Effector memory CD8-positive, alpha-beta T cell (primary cell): ENCODE measurements at regions not wholly inside any gene's neighbourhood (a gene's known extent, or its start where the extent isn't known, plus 50 kb on each side); places are given as distances from the start of the nearest gene placed in this dataset.
A peak's percentile ranks its signal among the peaks of the same experiment; 100 is the strongest.
"Not testable (repeated sequence)": the region's sequence is repeated elsewhere in the genome, so short reads cannot be mapped to it uniquely, and the experiment has no call there.

Source experiments
- ATAC-seq: fragments of 150-1000 bp; cut with Tn5 transposase; replicated peaks from 2 replicates; pipeline ENCODE4 v1.10.0; 2021; ENCODE audit warnings: mild to moderate bottlenecking, moderate library complexity
- DNase-seq, 3 experiments: peaks; one replicate each; pipeline ENCODE4 v3.0.0; 2021
- H3K27ac Mint-ChIP-seq, 2 donors: one replicate each; pipeline ENCODE4 v1.8.0; 2022; ENCODE audit warnings: mild to moderate bottlenecking in 2 of 2, mixed read lengths in 2 of 2, moderate library complexity in 2 of 2
- H3K27me3 Mint-ChIP-seq, 2 donors: one replicate each; pipeline ENCODE4 v1.8.0; 2022; ENCODE audit warnings: mixed read lengths in 2 of 2
- H3K36me3 Mint-ChIP-seq: one replicate; pipeline ENCODE4 v1.8.0; 2022; ENCODE audit warnings: mild to moderate bottlenecking, moderate library complexity, mixed read lengths; ENCODE audit not compliant: insufficient read depth
- H3K4me1 Mint-ChIP-seq, 2 donors: one replicate each; pipeline ENCODE4 v1.8.0; 2022; ENCODE audit warnings: low read depth in 2 of 2, mixed read lengths in 2 of 2
- H3K4me3 Mint-ChIP-seq, 2 donors: one replicate each; pipeline ENCODE4 v1.8.0; 2022; ENCODE audit warnings: mild to moderate bottlenecking in 2 of 2, mixed read lengths in 2 of 2, moderate library complexity in 2 of 2
- H3K9me3 Mint-ChIP-seq, 2 donors: one replicate each; pipeline ENCODE4 v1.8.0; 2022; ENCODE audit warnings: mixed read lengths in 2 of 2

- DNase-seq (no peak), ATAC-seq (no peak)
- peaks cover 6% of the 10 kb centered on the region for H3K36me3 Mint-ChIP-seq
- peaks cover 24 to 33% of the 10 kb centered on the region in 2 donors for H3K4me1 Mint-ChIP-seq
- H3K27me3 Mint-ChIP-seq: no peaks in the 10 kb centered on the region
- H3K27ac Mint-ChIP-seq: peak overlapping the region in 1 of 2 donors; percentile 97
- no peak overlapping the region for H3K4me3 Mint-ChIP-seq
- no peaks in the 10 kb centered on the region for H3K9me3 Mint-ChIP-seq
Observed at GRCh38 chr4:38523054-38523453, 140.9 kb upstream of the KLF3 start.

- DNase-seq: peak; percentile 23 to 30 (median 29)
- H3K4me1 Mint-ChIP-seq: peaks cover 24 to 33% of the 10 kb centered on the region in 2 donors
- H3K27me3 Mint-ChIP-seq: no peaks in the 10 kb centered on the region
Observed at GRCh38 chr4:38523524-38524448, 140.2 kb upstream of the KLF3 start.

GRCh38 chr4:38526412-38526811 is 137.6 kb upstream of the KLF3 start:
- H3K27me3 Mint-ChIP-seq: no peaks in the 10 kb centered on the region
- peaks cover 5% of the 10 kb centered on the region for H3K36me3 Mint-ChIP-seq
- peaks cover 31 to 47% of the 10 kb centered on the region in 2 donors for H3K4me1 Mint-ChIP-seq
- ATAC-seq (no peak), DNase-seq (no peak)
- peak overlapping the region in 1 of 2 donors; percentile 44 for H3K27ac Mint-ChIP-seq
- no peaks in the 10 kb centered on the region for H3K9me3 Mint-ChIP-seq
- no peak overlapping the region for H3K4me3 Mint-ChIP-seq

More at GRCh38 chr4:38523524-38524448, 140.2 kb upstream of the KLF3 start:
- ATAC-seq: peak; percentile 96
- no peaks in the 10 kb centered on the region for H3K9me3 Mint-ChIP-seq
- peak overlapping the region; percentile 92 to 97 for H3K27ac Mint-ChIP-seq
- peaks cover 6% of the 10 kb centered on the region for H3K36me3 Mint-ChIP-seq
- peak overlapping the region; percentile 85 to 90 for H3K4me3 Mint-ChIP-seq

GRCh38 chr4:38529189-38530115 is 134.5 kb upstream of the KLF3 start:
- ATAC-seq (peak; percentile 94), DNase-seq (peak; percentile 36 to 38 (median 38))
- H3K27me3 Mint-ChIP-seq: no peaks in the 10 kb centered on the region
- peak overlapping the region; percentile 86 to 93 for H3K27ac Mint-ChIP-seq
- H3K36me3 Mint-ChIP-seq: peaks cover 6% of the 10 kb centered on the region
- H3K9me3 Mint-ChIP-seq: no peaks in the 10 kb centered on the region
- peaks cover 28 to 37% of the 10 kb centered on the region in 2 donors for H3K4me1 Mint-ChIP-seq
- peak overlapping the region; percentile 45 to 57 for H3K4me3 Mint-ChIP-seq

GRCh38 chr4:38530486-38530885 is 133.5 kb upstream of the KLF3 start:
- no peak for DNase-seq
- Mint-ChIP-seq H3K4me3 (peak overlapping the region in 1 of 2 donors; percentile 45), H3K4me1 (peaks cover 22 to 31% of the 10 kb centered on the region in 2 donors), H3K9me3 (no peaks in the 10 kb centered on the region), H3K36me3 (peaks cover 6% of the 10 kb centered on the region), H3K27me3 (no peaks in the 10 kb centered on the region), H3K27ac (peak overlapping the region; percentile 86 to 93)
- ATAC-seq: no peak

- Mint-ChIP-seq H3K9me3 (no peaks in the 10 kb centered on the region), H3K36me3 (peaks cover 6% of the 10 kb centered on the region), H3K4me1 (peaks cover 22 to 27% of the 10 kb centered on the region in 2 donors), H3K4me3 (peak overlapping the region in 1 of 2 donors; percentile 40), H3K27me3 (no peaks in the 10 kb centered on the region), H3K27ac (peak overlapping the region; percentile 67 to 93)
- no peak for DNase-seq
- ATAC-seq: no peak
Observed at GRCh38 chr4:38531141-38531727, 132.8 kb upstream of the KLF3 start.

GRCh38 chr4:38532908-38533499 is 131.0 kb upstream of the KLF3 start:
- DNase-seq (no peak), ATAC-seq (no peak)
- Mint-ChIP-seq H3K9me3 (no peaks in the 10 kb centered on the region), H3K4me3 (no peak overlapping the region), H3K4me1 (peaks cover 19 to 27% of the 10 kb centered on the region in 2 donors), H3K27me3 (no peaks in the 10 kb centered on the region), H3K27ac (no peak overlapping the region), H3K36me3 (peaks cover 6% of the 10 kb centered on the region)

- Mint-ChIP-seq H3K36me3 (peaks cover 6% of the 10 kb centered on the region), H3K9me3 (no peaks in the 10 kb centered on the region), H3K4me1 (peaks cover 13 to 20% of the 10 kb centered on the region in 2 donors), H3K4me3 (no peak overlapping the region), H3K27me3 (no peaks in the 10 kb centered on the region), H3K27ac (no peak overlapping the region)
- DNase-seq (no peak), ATAC-seq (no peak)
Observed at GRCh38 chr4:38534344-38535045, 129.5 kb upstream of the KLF3 start.

GRCh38 chr4:38535071-38535470 is 128.9 kb upstream of the KLF3 start:
- H3K36me3 Mint-ChIP-seq, H3K9me3 Mint-ChIP-seq, ATAC-seq, DNase-seq, H3K4me3 Mint-ChIP-seq, H3K27ac Mint-ChIP-seq, H3K27me3 Mint-ChIP-seq: not testable (repeated sequence)
- peaks cover 9 to 14% of the 10 kb centered on the region in 2 donors for H3K4me1 Mint-ChIP-seq

GRCh38 chr4:38535717-38536116 is 128.3 kb upstream of the KLF3 start:
- Mint-ChIP-seq H3K9me3 (no peaks in the 10 kb centered on the region), H3K4me3 (no peak overlapping the region), H3K27ac (no peak overlapping the region), H3K27me3 (no peaks in the 10 kb centered on the region), H3K36me3 (peaks cover 4% of the 10 kb centered on the region), H3K4me1 (peaks cover 9 to 10% of the 10 kb centered on the region in 2 donors)
- ATAC-seq (no peak), DNase-seq (no peak)

- Mint-ChIP-seq H3K4me1 (peaks cover 5 to 8% of the 10 kb centered on the region in 2 donors), H3K27ac (peak overlapping the region in 1 of 2 donors; percentile 38), H3K27me3 (no peaks in the 10 kb centered on the region), H3K36me3 (no peaks in the 10 kb centered on the region), H3K4me3 (no peak overlapping the region), H3K9me3 (no peaks in the 10 kb centered on the region)
- ATAC-seq (no peak), DNase-seq (no peak)
Observed at GRCh38 chr4:38536716-38537115, 127.3 kb upstream of the KLF3 start.

- no peaks in the 10 kb centered on the region for H3K9me3 Mint-ChIP-seq
- H3K36me3 Mint-ChIP-seq: no peaks in the 10 kb centered on the region
- peaks cover 5 to 8% of the 10 kb centered on the region in 2 donors for H3K4me1 Mint-ChIP-seq
- no peak overlapping the region for H3K27ac Mint-ChIP-seq
- no peak overlapping the region for H3K4me3 Mint-ChIP-seq
- no peaks in the 10 kb centered on the region for H3K27me3 Mint-ChIP-seq
- no peak for ATAC-seq
- DNase-seq: no peak
Observed at GRCh38 chr4:38537666-38538065, 126.3 kb upstream of the KLF3 start.
